Activated T-cell treated with anti-CD3 and anti-CD28 coated beads for 24 hours (primary cell): ENCODE measurements at regions not wholly inside any gene's neighbourhood (a gene's known extent, or its start where the extent isn't known, plus 50 kb on each side); places are given as distances from the start of the nearest gene placed in this dataset.
A peak's percentile ranks its signal among the peaks of the same experiment; 100 is the strongest.

Experiments used
- DNase-seq: peaks from one replicate; pipeline ENCODE4 v3.0.0-alpha.2; 2020; ENCODE audit warnings: low read depth

GRCh38 chr21:14869984-14870852 lies 194.6 kb downstream of the NRIP1 start:
- no peak for DNase-seq

- DNase-seq: no peak
Measured at GRCh38 chr21:14866859-14867765, 197.7 kb downstream of the NRIP1 start.

GRCh38 chr21:14864211-14865021 lies 200.4 kb downstream of the NRIP1 start:
- peak; percentile 10 for DNase-seq

GRCh38 chr21:14863745-14864210 lies 201.0 kb downstream of the NRIP1 start:
- DNase-seq: no peak

- no peak for DNase-seq
Measured at GRCh38 chr21:14862794-14863720, 201.7 kb downstream of the NRIP1 start.

- DNase-seq: no peak
Measured at GRCh38 chr21:14858311-14858710, 206.5 kb downstream of the NRIP1 start.

GRCh38 chr21:14857529-14857928 lies 207.3 kb downstream of the NRIP1 start:
- DNase-seq: no peak

GRCh38 chr21:14850394-14850793 lies 214.4 kb downstream of the NRIP1 start:
- DNase-seq: no peak

GRCh38 chr21:14846621-14847020 lies 218.2 kb downstream of the NRIP1 start:
- no peak for DNase-seq

- DNase-seq: no peak
Measured at GRCh38 chr21:14844001-14844400, 220.8 kb downstream of the NRIP1 start.

GRCh38 chr21:14842601-14843000 lies 222.2 kb downstream of the NRIP1 start:
- DNase-seq: no peak

- DNase-seq: no peak
Measured at GRCh38 chr21:14841511-14842472, 223.0 kb downstream of the NRIP1 start.

GRCh38 chr21:14838400-14838799 lies 226.4 kb downstream of the NRIP1 start:
- no peak for DNase-seq

- no peak for DNase-seq
Measured at GRCh38 chr21:14836950-14837349, 227.8 kb downstream of the NRIP1 start.

- DNase-seq: no peak
Measured at GRCh38 chr21:14833666-14834351, 231.0 kb downstream of the NRIP1 start.

GRCh38 chr21:14833241-14833640 lies 231.6 kb downstream of the NRIP1 start:
- DNase-seq: no peak

GRCh38 chr21:14830307-14830706 lies 234.5 kb downstream of the NRIP1 start:
- no peak for DNase-seq

GRCh38 chr21:14829685-14830084 lies 235.1 kb downstream of the NRIP1 start:
- no peak for DNase-seq

- no peak for DNase-seq
Measured at GRCh38 chr21:14827468-14827867, 237.3 kb downstream of the NRIP1 start.
